Transverse colon (tissue), 4 donors: ENCODE measurements at regions not wholly inside any gene's neighbourhood (a gene's known extent, or its start where the extent isn't known, plus 50 kb on each side); places are given as distances from the start of the nearest gene placed in this dataset.

Experiments used
- POLR2A ChIP-seq: fragments of 450-650 bp; IDR thresholded peaks from one replicate; pipeline ENCODE4 v1.6.1; 2016; ENCODE audit warnings: antibody characterized with exemption, mild to moderate bottlenecking, moderate library complexity
- POLR2AphosphoS5 ChIP-seq, 3 donors: sonication (generic); formaldehyde crosslinking; IDR thresholded peaks; one replicate each; pipeline ENCODE4 v1.6.1; 2016; ENCODE audit warnings: antibody characterized with exemption in 3 of 3
- TF ChIP-seq, protein P1 (sequence below), 5 experiments: fragments of 200-600 bp in 3 of 5; fragments of 450-650 bp in 2 of 5; sonication (generic) in 3 of 5; IDR thresholded peaks; 1 replicate in 2 of 5; 2 replicates in 3 of 5; pipeline ENCODE4 v1.5.1; 2016 to 2017; ENCODE audit warnings: antibody characterized with exemption in 5 of 5, inconsistent platforms in 3 of 5, mild to moderate bottlenecking in 2 of 5, moderate library complexity in 1 of 5

GRCh38 chr2:74065456-74065855 lies 80.7 kb downstream of the TET3 start:
- TF ChIP-seq, protein P1, sequence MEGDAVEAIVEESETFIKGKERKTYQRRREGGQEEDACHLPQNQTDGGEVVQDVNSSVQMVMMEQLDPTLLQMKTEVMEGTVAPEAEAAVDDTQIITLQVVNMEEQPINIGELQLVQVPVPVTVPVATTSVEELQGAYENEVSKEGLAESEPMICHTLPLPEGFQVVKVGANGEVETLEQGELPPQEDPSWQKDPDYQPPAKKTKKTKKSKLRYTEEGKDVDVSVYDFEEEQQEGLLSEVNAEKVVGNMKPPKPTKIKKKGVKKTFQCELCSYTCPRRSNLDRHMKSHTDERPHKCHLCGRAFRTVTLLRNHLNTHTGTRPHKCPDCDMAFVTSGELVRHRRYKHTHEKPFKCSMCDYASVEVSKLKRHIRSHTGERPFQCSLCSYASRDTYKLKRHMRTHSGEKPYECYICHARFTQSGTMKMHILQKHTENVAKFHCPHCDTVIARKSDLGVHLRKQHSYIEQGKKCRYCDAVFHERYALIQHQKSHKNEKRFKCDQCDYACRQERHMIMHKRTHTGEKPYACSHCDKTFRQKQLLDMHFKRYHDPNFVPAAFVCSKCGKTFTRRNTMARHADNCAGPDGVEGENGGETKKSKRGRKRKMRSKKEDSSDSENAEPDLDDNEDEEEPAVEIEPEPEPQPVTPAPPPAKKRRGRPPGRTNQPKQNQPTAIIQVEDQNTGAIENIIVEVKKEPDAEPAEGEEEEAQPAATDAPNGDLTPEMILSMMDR (IDR thresholded peaks at IDR 0.05), result no peak
- TF ChIP-seq POLR2AphosphoS5 (IDR thresholded peaks at IDR 0.05) (no peak), POLR2A (no peak)
